SK-N-SH (cell line): ENCODE measurements at regions not wholly inside any gene's neighbourhood (a gene's known extent, or its start where the extent isn't known, plus 50 kb on each side); places are given as distances from the start of the nearest gene placed in this dataset.

Experiments
- CTCF ChIA-PET: fragments of 300-600, 350-600 bp; formaldehyde crosslinking; extraction: SDS; loops from one replicate; lab custom pipeline; 2021; lab: Yijun Ruan, JAX
- POLR2A ChIA-PET: fragments of 350-600 bp; sonication (Branson Sonifier 250); formaldehyde crosslinking; extraction: SDS; loops from one replicate; lab custom pipeline; 2020; ENCODE audit warnings: antibody characterized with exemption, inconsistent platforms; lab: Yijun Ruan, JAX
- DNase-seq: peaks from one replicate; pipeline ENCODE4 v3.0.0; 2012
- H2AFZ ChIP-seq: fragments of 200-600 bp; sonication (generic); 2 replicates; pipeline ENCODE4 v1.8.1; 2016; ENCODE audit warnings: antibody characterized with exemption, mild to moderate bottlenecking, low read depth
- H3F3A ChIP-seq: fragments of 200-600 bp; sonication (generic); replicated peaks from 2 replicates; pipeline ENCODE3; 2016; ENCODE audit warnings: antibody characterized with exemption, mild to moderate bottlenecking; ENCODE audit not compliant: insufficient read depth
- H3K27ac ChIP-seq, 2 experiments: fragments of 200-500 bp in 1 of 2; fragments of 200-600 bp in 1 of 2; sonication (Bioruptor generic) in 1 of 2; sonication (generic), shearing (Covaris generic) in 1 of 2; 2 replicates each; pipeline versions ENCODE4 v1.5.1 to v1.6.1; 2014 to 2016; ENCODE audit warnings: low read depth in 2 of 2, inconsistent platforms in 1 of 2, low read length in 1 of 2, mild to moderate bottlenecking in 1 of 2, mixed read lengths in 1 of 2
- H3K27me3 ChIP-seq: fragments of 200-600 bp; sonication (generic), shearing (Covaris generic); 2 replicates; pipeline ENCODE4 v1.6.1; 2016; ENCODE audit warnings: mixed run types; ENCODE audit not compliant: insufficient read depth
- H3K36me3 ChIP-seq, 2 experiments: fragments of 200-500 bp in 1 of 2; fragments of 200-600 bp in 1 of 2; sonication (Bioruptor generic) in 1 of 2; sonication (generic) in 1 of 2; replicated peaks in 1 of 2; 2 replicates each; pipeline versions ENCODE3 to v1.5.1; 2014 to 2016; ENCODE audit warnings: low read length in 1 of 2, mild to moderate bottlenecking in 1 of 2; ENCODE audit not compliant: insufficient read depth in 2 of 2, control insufficient read depth in 1 of 2
- H3K4me1 ChIP-seq, 2 experiments: fragments of 200-500 bp in 1 of 2; fragments of 200-600 bp in 1 of 2; sonication (Bioruptor generic) in 1 of 2; sonication (generic), shearing (Covaris generic) in 1 of 2; 2 replicates each; pipeline versions ENCODE4 v1.5.1 to v1.6.1; 2014 to 2016; ENCODE audit warnings: low read depth in 1 of 2, low read length in 1 of 2, mixed run types in 1 of 2; ENCODE audit not compliant: insufficient read depth in 2 of 2, control insufficient read depth in 1 of 2
- H3K4me2 ChIP-seq: fragments of 200-600 bp; sonication (generic), shearing (Covaris generic); 2 replicates; pipeline ENCODE4 v1.6.1; 2017; ENCODE audit warnings: mixed run types
- H3K4me3 ChIP-seq, 2 experiments: fragments of 200-500 bp in 1 of 2; fragments of 200-600 bp in 1 of 2; sonication (Bioruptor generic) in 1 of 2; sonication (generic), shearing (Covaris generic) in 1 of 2; 2 replicates each; pipeline versions ENCODE4 v1.5.1 to v1.8.1; 2014 to 2016; ENCODE audit warnings: low read depth in 2 of 2, inconsistent platforms in 1 of 2, low read length in 1 of 2, mild to moderate bottlenecking in 1 of 2, mixed read lengths in 1 of 2, moderate library complexity in 1 of 2
- H3K79me2 ChIP-seq: fragments of 200-600 bp; sonication (generic); 2 replicates; pipeline ENCODE4 v1.8.1; 2017; ENCODE audit warnings: mild to moderate bottlenecking; ENCODE audit not compliant: insufficient read depth
- H3K9ac ChIP-seq: fragments of 200-600 bp; sonication (generic); 2 replicates; pipeline ENCODE4 v1.6.1; 2017; ENCODE audit warnings: mixed run types
- H3K9me2 ChIP-seq: fragments of 200-600 bp; sonication (generic); 2 replicates; pipeline ENCODE4 v1.6.1; 2017; ENCODE audit warnings: mixed run types
- H3K9me3 ChIP-seq: fragments of 200-600 bp; sonication (generic); 2 replicates; pipeline ENCODE4 v1.6.1; 2017; ENCODE audit warnings: mixed run types, mild to moderate bottlenecking, moderate library complexity
- H4K20me1 ChIP-seq: fragments of 200-600 bp; sonication (generic); 2 replicates; pipeline ENCODE4 v1.6.1; 2017; ENCODE audit warnings: mild to moderate bottlenecking, mixed run types; ENCODE audit not compliant: insufficient read depth
- CTCF ChIP-seq: fragments of 200-600 bp; sonication (generic); IDR thresholded peaks from 2 replicates; pipeline ENCODE4 v1.6.1; 2017; ENCODE audit warnings: antibody characterized with exemption, mild to moderate bottlenecking, moderate library complexity
- ELF1 ChIP-seq: IDR thresholded peaks from 2 replicates; pipeline ENCODE4 v1.4.0; 2012
- FOSL2 ChIP-seq: IDR thresholded peaks from 2 replicates; pipeline ENCODE4 v1.4.0; 2012; ENCODE audit warnings: low read depth, mild to moderate bottlenecking, moderate library complexity, borderline replicate concordance
- FOXJ3 ChIP-seq: sonication (generic); formaldehyde crosslinking; IDR thresholded peaks from 2 replicates; pipeline ENCODE4 v1.5.1; 2020; ENCODE audit warnings: mild to moderate bottlenecking, missing genetic modification reagents
- GABPA ChIP-seq: IDR thresholded peaks from 2 replicates; pipeline ENCODE4 v1.4.0; 2012; ENCODE audit warnings: low read depth, mild to moderate bottlenecking
- IRF3 ChIP-seq: fragments of 150-350 bp; IDR thresholded peaks from 2 replicates; pipeline ENCODE4 v1.6.1; 2016; ENCODE audit warnings: mild to moderate bottlenecking, low read depth, low read length
- NRF1 ChIP-seq: IDR thresholded peaks from 2 replicates; pipeline ENCODE4 v1.6.1; 2012; ENCODE audit warnings: low read depth, mild to moderate bottlenecking, low read length
- RAD21 ChIP-seq: IDR thresholded peaks from 2 replicates; pipeline ENCODE4 v1.6.1; 2012; ENCODE audit warnings: mild to moderate bottlenecking, low read length
- RFX5 ChIP-seq: IDR thresholded peaks from 2 replicates; pipeline ENCODE4 v1.6.1; 2012; ENCODE audit warnings: mild to moderate bottlenecking, improper control_type of control experiment, low read length
- SMC3 ChIP-seq: IDR thresholded peaks from 2 replicates; pipeline ENCODE4 v1.6.1; 2012; ENCODE audit warnings: low read depth, low read length, improper control_type of control experiment
- TCF12 ChIP-seq: IDR thresholded peaks from 2 replicates; pipeline ENCODE4 v1.4.0; 2012
- USF1 ChIP-seq: IDR thresholded peaks from 2 replicates; pipeline ENCODE4 v1.4.0; 2012; ENCODE audit warnings: low read depth, borderline replicate concordance
- USF2 ChIP-seq: fragments of 150-350 bp; IDR thresholded peaks from 2 replicates; pipeline ENCODE4 v1.6.1; 2017; ENCODE audit warnings: antibody characterized with exemption, low read length, low read depth, borderline replicate concordance
- WGBS: methylation state at CpG from one replicate; pipeline ENCODE4 v1.1.6; 2017; ENCODE audit warnings: low lambda C conversion rate; 5-methylcytosine and 5-hydroxymethylcytosine counted together

GRCh38 chr21:18153063-18153462 is 91.6 kb upstream of the CHODL start:
- Histone ChIP-seq H4K20me1 (no peaks in the 10 kb centered on the region), H2AFZ (no peak overlapping the region), H3K27me3 (no peaks in the 10 kb centered on the region), H3K4me1 (no peaks in the 10 kb centered on the region), H3K36me3 (no peaks in the 10 kb centered on the region), H3K9me2 (no peaks in the 10 kb centered on the region; the same call in 1 of the 2 replicates), H3K9me3 (no peaks in the 10 kb centered on the region), H3K27ac (no peak overlapping the region), H3K9ac (no peak overlapping the region), H3F3A (no peaks in the 10 kb centered on the region), H3K79me2 (no peaks in the 10 kb centered on the region), H3K4me3 (no peak overlapping the region), H3K4me2 (no peak overlapping the region)
- CTCF ChIA-PET, result interaction anchor here (0.8 to 1.3 kb wide), 2 partner anchors 11 to 18 kb away, joined by 3 to 4 read pairs; no protein-coding TSS in a partner anchor
- no peak for DNase-seq
- 0% methylated on average over 2 of the region's 2 CpGs for WGBS
- POLR2A ChIA-PET, result no interaction called here
- no peak for TF ChIP-seq GABPA

GRCh38 chr21:18152371-18152770 is 92.3 kb upstream of the CHODL start:
- H3K79me2 ChIP-seq, result no peaks in the 10 kb centered on the region
- no peak overlapping the region for H3K4me2 ChIP-seq
- H3K9me2 ChIP-seq, result no peaks in the 10 kb centered on the region; the same call in 1 of the 2 replicates
- POLR2A ChIA-PET, result no interaction called here
- CTCF ChIA-PET, result interaction anchor here (1.3 kb wide), 1 partner anchor 11 kb away, joined by 3 read pairs; no protein-coding TSS in a partner anchor
- no peaks in the 10 kb centered on the region for H3K9me3 ChIP-seq
- H4K20me1 ChIP-seq, result no peaks in the 10 kb centered on the region
- no peaks in the 10 kb centered on the region for H3K27me3 ChIP-seq
- WGBS, result 0% methylated on average over 2 of the region's 2 CpGs
- TF ChIP-seq NRF1 (no peak), USF1 (no peak), FOSL2 (no peak), RAD21 (no peak), CTCF (no peak), USF2 (no peak), SMC3 (no peak), ELF1 (no peak), TCF12 (no peak), IRF3 (no peak), FOXJ3 (CRISPR knock-in tag) (no peak), GABPA (no peak), RFX5 (no peak)
- H3K36me3 ChIP-seq, result no peaks in the 10 kb centered on the region
- no peak overlapping the region for H3K4me3 ChIP-seq
- no peak overlapping the region for H2AFZ ChIP-seq
- H3K27ac ChIP-seq, result no peak overlapping the region
- no peak for DNase-seq
- H3F3A ChIP-seq, result no peaks in the 10 kb centered on the region
- no peaks in the 10 kb centered on the region for H3K4me1 ChIP-seq
- no peak overlapping the region for H3K9ac ChIP-seq
